GM19452 (cell line): ENCODE measurements at regions not wholly inside any gene's neighbourhood (a gene's known extent, or its start where the extent isn't known, plus 50 kb on each side); places are given as distances from the start of the nearest gene placed in this dataset.

Experiments
- ATAC-seq: cut with Tn5 transposase; IDR thresholded peaks from one replicate; pipeline ENCODE4 v1.9.1; 2021; ENCODE audit not compliant: unreplicated experiment

GRCh38 chr7:118013252-118014010, 140.2 kb upstream of the CTTNBP2 start:
- ATAC-seq = no peak

GRCh38 chr7:118022546-118022945, 149.3 kb upstream of the CTTNBP2 start:
- ATAC-seq = no peak

- no peak for ATAC-seq
These were observed 153.6 kb upstream of the CTTNBP2 start for GRCh38 chr7:118026791-118027190.

- no peak for ATAC-seq
These were observed 155.0 kb upstream of the CTTNBP2 start for GRCh38 chr7:118028226-118028625.

GRCh38 chr7:118029826-118030422, 154.0 kb upstream of the LSM8 start:
- ATAC-seq = no peak

GRCh38 chr7:118033273-118033672, 150.7 kb upstream of the LSM8 start:
- ATAC-seq = no peak

GRCh38 chr7:118039963-118040489, 143.9 kb upstream of the LSM8 start:
- ATAC-seq = peak; percentile 42

GRCh38 chr7:118040562-118040961, 143.4 kb upstream of the LSM8 start:
- ATAC-seq = peak; percentile 77

GRCh38 chr7:118041251-118041878, 142.6 kb upstream of the LSM8 start:
- ATAC-seq = no peak

GRCh38 chr7:118045629-118046028, 138.3 kb upstream of the LSM8 start:
- ATAC-seq = no peak

GRCh38 chr7:118046086-118046485, 137.9 kb upstream of the LSM8 start:
- no peak for ATAC-seq

- no peak for ATAC-seq
These were observed 137.2 kb upstream of the LSM8 start for GRCh38 chr7:118046801-118047200.

- no peak for ATAC-seq
These were observed 131.6 kb upstream of the LSM8 start for GRCh38 chr7:118052336-118052735.

- no peak for ATAC-seq
These were observed 130.6 kb upstream of the LSM8 start for GRCh38 chr7:118053353-118053752.

- no peak for ATAC-seq
These were observed 129.4 kb upstream of the LSM8 start for GRCh38 chr7:118054529-118054928.

- no peak for ATAC-seq
These were observed 128.3 kb upstream of the LSM8 start for GRCh38 chr7:118055647-118056046.

GRCh38 chr7:118057404-118057803, 126.6 kb upstream of the LSM8 start:
- ATAC-seq = no peak

- ATAC-seq = no peak
These were observed 124.8 kb upstream of the LSM8 start for GRCh38 chr7:118059209-118059608.

- ATAC-seq = no peak
These were observed 123.3 kb upstream of the LSM8 start for GRCh38 chr7:118060692-118061091.

GRCh38 chr7:118061386-118061785, 122.6 kb upstream of the LSM8 start:
- ATAC-seq = no peak

- no peak for ATAC-seq
These were observed 110.9 kb upstream of the LSM8 start for GRCh38 chr7:118072893-118073674.
